Osteocyte (in vitro differentiated cells): ENCODE measurements at regions not wholly inside any gene's neighbourhood (a gene's known extent, or its start where the extent isn't known, plus 50 kb on each side); places are given as distances from the start of the nearest gene placed in this dataset.

Experiments used
- DNase-seq: peaks from one replicate; pipeline ENCODE4 v3.0.0; 2021; ENCODE audit warnings: mixed read lengths; ENCODE audit not compliant: unreplicated experiment; ENCODE audit errors: extremely low spot score
- H3K27ac Mint-ChIP-seq: one replicate; pipeline ENCODE4 v1.8.0; 2021; ENCODE audit warnings: mild to moderate bottlenecking, mixed read lengths; ENCODE audit not compliant: unreplicated experiment
- H3K27me3 Mint-ChIP-seq: one replicate; pipeline ENCODE4 v1.8.0; 2021; ENCODE audit warnings: mixed read lengths; ENCODE audit not compliant: unreplicated experiment
- H3K36me3 Mint-ChIP-seq: one replicate; pipeline ENCODE4 v1.8.0; 2021; ENCODE audit warnings: mixed read lengths; ENCODE audit not compliant: unreplicated experiment
- H3K4me1 Mint-ChIP-seq: one replicate; pipeline ENCODE4 v1.8.0; 2021; ENCODE audit warnings: mixed read lengths; ENCODE audit not compliant: unreplicated experiment
- H3K4me3 Mint-ChIP-seq: one replicate; pipeline ENCODE4 v1.8.0; 2021; ENCODE audit warnings: mild to moderate bottlenecking, moderate library complexity, mixed read lengths; ENCODE audit not compliant: unreplicated experiment
- H3K9me3 Mint-ChIP-seq: one replicate; pipeline ENCODE4 v1.8.0; 2021; ENCODE audit warnings: mixed read lengths; ENCODE audit not compliant: unreplicated experiment
- CTCF ChIP-seq: fragments of 200-600 bp; sonication (generic); IDR thresholded peaks from 2 replicates; pipeline ENCODE4 v1.5.0; 2021; ENCODE audit warnings: antibody characterized with exemption, mild to moderate bottlenecking, moderate library complexity

GRCh38 chr1:193458628-193459027 is 272.2 kb upstream of the B3GALT2 start:
- no peaks in the 10 kb centered on the region for H3K4me1 Mint-ChIP-seq
- no peak for DNase-seq
- no peaks in the 10 kb centered on the region for H3K36me3 Mint-ChIP-seq
- H3K27me3 Mint-ChIP-seq: no peaks in the 10 kb centered on the region
- no peak for TF ChIP-seq CTCF
- no peaks in the 10 kb centered on the region for H3K9me3 Mint-ChIP-seq
- no peak overlapping the region for H3K27ac Mint-ChIP-seq
- H3K4me3 Mint-ChIP-seq: no peak overlapping the region

- Mint-ChIP-seq H3K27ac (no peak overlapping the region), H3K36me3 (no peaks in the 10 kb centered on the region), H3K27me3 (no peaks in the 10 kb centered on the region), H3K9me3 (no peaks in the 10 kb centered on the region), H3K4me1 (no peaks in the 10 kb centered on the region), H3K4me3 (no peak overlapping the region)
- no peak for TF ChIP-seq CTCF
- no peak for DNase-seq
Measured at GRCh38 chr1:193457676-193458075, 271.3 kb upstream of the B3GALT2 start.

GRCh38 chr1:193456811-193457280 is 270.4 kb upstream of the B3GALT2 start:
- Mint-ChIP-seq H3K9me3 (no peaks in the 10 kb centered on the region), H3K27ac (no peak overlapping the region)

GRCh38 chr1:193451606-193452005 is 265.2 kb upstream of the B3GALT2 start:
- no peak for TF ChIP-seq CTCF
- no peak overlapping the region for H3K27ac Mint-ChIP-seq
- H3K27me3 Mint-ChIP-seq: no peaks in the 10 kb centered on the region
- no peaks in the 10 kb centered on the region for H3K4me1 Mint-ChIP-seq
- H3K4me3 Mint-ChIP-seq: no peak overlapping the region
- H3K36me3 Mint-ChIP-seq: no peaks in the 10 kb centered on the region
- DNase-seq: no peak
- H3K9me3 Mint-ChIP-seq: peaks cover 6% of the 10 kb centered on the region

More at GRCh38 chr1:193456811-193457280, 270.4 kb upstream of the B3GALT2 start:
- Mint-ChIP-seq H3K4me3 (no peak overlapping the region), H3K36me3 (no peaks in the 10 kb centered on the region), H3K4me1 (no peaks in the 10 kb centered on the region), H3K27me3 (no peaks in the 10 kb centered on the region)
- TF ChIP-seq CTCF: no peak
- DNase-seq: no peak

- DNase-seq: no peak
- TF ChIP-seq CTCF: no peak
- no peak overlapping the region for H3K4me3 Mint-ChIP-seq
- H3K27ac Mint-ChIP-seq: no peak overlapping the region
- no peaks in the 10 kb centered on the region for H3K27me3 Mint-ChIP-seq
- peaks cover 6% of the 10 kb centered on the region for H3K9me3 Mint-ChIP-seq
- H3K4me1 Mint-ChIP-seq: no peaks in the 10 kb centered on the region
- H3K36me3 Mint-ChIP-seq: no peaks in the 10 kb centered on the region
Measured at GRCh38 chr1:193451001-193451400, 264.6 kb upstream of the B3GALT2 start.
